Esophagus muscularis mucosa (tissue), 4 donors: ENCODE measurements at regions not wholly inside any gene's neighbourhood (a gene's known extent, or its start where the extent isn't known, plus 50 kb on each side); places are given as distances from the start of the nearest gene placed in this dataset.

ENCODE experiments used
- DNase-seq: peaks from one replicate; pipeline ENCODE4 v3.0.0-alpha.2; 2017; ENCODE audit errors: extremely low spot score
- H3K27ac ChIP-seq, 4 donors: fragments of 200-600 bp; sonication (generic); replicated peaks in 1 of 4; 1 replicate in 3 of 4; 2 replicates in 1 of 4; pipeline ENCODE4 v1.5.1; 2016 to 2019; ENCODE audit warnings: mild to moderate bottlenecking in 1 of 4
- H3K27me3 ChIP-seq, 4 donors: fragments of 200-600 bp; sonication (generic); one replicate each; pipeline versions ENCODE4 v1.5.1 to v1.6.0; 2016 to 2019
- H3K36me3 ChIP-seq, 4 donors: fragments of 200-600 bp; sonication (generic); one replicate each; pipeline ENCODE4 v1.5.1; 2016 to 2019
- H3K4me1 ChIP-seq, 4 donors: fragments of 200-600 bp; sonication (generic); one replicate each; pipeline ENCODE4 v1.5.1; 2016 to 2019
- H3K4me3 ChIP-seq, 4 donors: fragments of 200-600 bp; sonication (generic); 1 replicate in 2 of 4; 2 replicates in 2 of 4; pipeline ENCODE4 v1.5.1; 2016 to 2019; ENCODE audit warnings: mild to moderate bottlenecking in 4 of 4, moderate library complexity in 1 of 4
- H3K9me3 ChIP-seq, 4 donors: fragments of 200-600 bp; sonication (generic); 1 replicate in 3 of 4; 2 replicates in 1 of 4; pipeline ENCODE4 v1.5.1; 2016 to 2019
- EP300 ChIP-seq: sonication (generic); formaldehyde crosslinking; IDR thresholded peaks from one replicate; pipeline ENCODE4 v1.6.1; 2017; ENCODE audit warnings: antibody characterized with exemption
- POLR2A ChIP-seq: fragments of 450-650 bp; IDR thresholded peaks from one replicate; pipeline ENCODE4 v1.6.1; 2017; ENCODE audit warnings: antibody characterized with exemption, moderate library complexity, mild to moderate bottlenecking, low read depth
- POLR2AphosphoS5 ChIP-seq, 2 donors: sonication (generic); formaldehyde crosslinking; IDR thresholded peaks; one replicate each; pipeline ENCODE4 v1.6.1; 2017; ENCODE audit warnings: antibody characterized with exemption in 2 of 2
- WGBS: methylation state at CpG from one replicate; pipeline ENCODE4 v1.1.5; 2018; 5-methylcytosine and 5-hydroxymethylcytosine counted together
- intact Hi-C: fragments of 100-400 bp; cut with DNase I; formaldehyde crosslinking; loops from one replicate; pipeline ENCODE4 v1.15.1; 2023
- TF ChIP-seq, protein P1 (sequence below), 3 experiments: fragments of 200-600 bp in 2 of 3; fragments of 450-650 bp in 1 of 3; sonication (generic) in 2 of 3; IDR thresholded peaks; one replicate each; pipeline ENCODE4 v1.5.1; 2017 to 2019; ENCODE audit warnings: antibody characterized with exemption in 3 of 3, mild to moderate bottlenecking in 2 of 3, moderate library complexity in 1 of 3

GRCh38 chr15:101540480-101541239, 51.2 kb upstream of the PCSK6 start:
- H3K4me3 ChIP-seq: no peak overlapping the region
- intact Hi-C loops: no loop called here

GRCh38 chr15:101539930-101540329, 50.4 kb upstream of the PCSK6 start:
- 88% methylated on average over 7 of the region's 7 CpGs for WGBS
- Histone ChIP-seq H3K27ac (no peak overlapping the region), H3K4me1 (peaks cover 0 to 11% (median 0%) of the 10 kb centered on the region in 4 donors), H3K36me3 (no peaks in the 10 kb centered on the region), H3K9me3 (peaks cover 0 to 10% (median 0%) of the 10 kb centered on the region in 4 donors), H3K4me3 (no peak overlapping the region), H3K27me3 (peaks cover 0 to 19% (median 0%) of the 10 kb centered on the region in 4 donors)
- intact Hi-C loops: no loop called here
- TF ChIP-seq EP300: no peak
- no peak for TF ChIP-seq POLR2A
- TF ChIP-seq, protein P1, sequence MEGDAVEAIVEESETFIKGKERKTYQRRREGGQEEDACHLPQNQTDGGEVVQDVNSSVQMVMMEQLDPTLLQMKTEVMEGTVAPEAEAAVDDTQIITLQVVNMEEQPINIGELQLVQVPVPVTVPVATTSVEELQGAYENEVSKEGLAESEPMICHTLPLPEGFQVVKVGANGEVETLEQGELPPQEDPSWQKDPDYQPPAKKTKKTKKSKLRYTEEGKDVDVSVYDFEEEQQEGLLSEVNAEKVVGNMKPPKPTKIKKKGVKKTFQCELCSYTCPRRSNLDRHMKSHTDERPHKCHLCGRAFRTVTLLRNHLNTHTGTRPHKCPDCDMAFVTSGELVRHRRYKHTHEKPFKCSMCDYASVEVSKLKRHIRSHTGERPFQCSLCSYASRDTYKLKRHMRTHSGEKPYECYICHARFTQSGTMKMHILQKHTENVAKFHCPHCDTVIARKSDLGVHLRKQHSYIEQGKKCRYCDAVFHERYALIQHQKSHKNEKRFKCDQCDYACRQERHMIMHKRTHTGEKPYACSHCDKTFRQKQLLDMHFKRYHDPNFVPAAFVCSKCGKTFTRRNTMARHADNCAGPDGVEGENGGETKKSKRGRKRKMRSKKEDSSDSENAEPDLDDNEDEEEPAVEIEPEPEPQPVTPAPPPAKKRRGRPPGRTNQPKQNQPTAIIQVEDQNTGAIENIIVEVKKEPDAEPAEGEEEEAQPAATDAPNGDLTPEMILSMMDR (IDR thresholded peaks at IDR 0.05): no peak
- TF ChIP-seq POLR2AphosphoS5 (IDR thresholded peaks at IDR 0.05): no peak
- DNase-seq: peak; percentile 87

More at GRCh38 chr15:101540480-101541239, 51.2 kb upstream of the PCSK6 start:
- DNase-seq: no peak
- Histone ChIP-seq H3K36me3 (no peaks in the 10 kb centered on the region), H3K9me3 (peaks cover 0 to 10% (median 0%) of the 10 kb centered on the region in 4 donors), H3K4me1 (peaks cover 0 to 11% (median 0%) of the 10 kb centered on the region in 4 donors), H3K27me3 (peaks cover 0 to 15% (median 0%) of the 10 kb centered on the region in 4 donors), H3K27ac (no peak overlapping the region)
- WGBS: 73% methylated on average over 10 of the region's 10 CpGs
- no peak for TF ChIP-seq POLR2A
- no peak for TF ChIP-seq POLR2AphosphoS5 (IDR thresholded peaks at IDR 0.05)
- TF ChIP-seq, protein P1 (IDR thresholded peaks at IDR 0.05): peak in 1 of 3 experiments; percentile 14
- TF ChIP-seq EP300: no peak

- Histone ChIP-seq H3K27me3 (peaks cover 0 to 19% (median 0%) of the 10 kb centered on the region in 4 donors), H3K9me3 (peaks cover 0 to 10% (median 0%) of the 10 kb centered on the region in 4 donors), H3K27ac (no peak overlapping the region), H3K36me3 (no peaks in the 10 kb centered on the region), H3K4me1 (peaks cover 0 to 11% (median 0%) of the 10 kb centered on the region in 4 donors), H3K4me3 (no peak overlapping the region)
- intact Hi-C loops: no loop called here
- TF ChIP-seq EP300 (no peak), POLR2AphosphoS5 (IDR thresholded peaks at IDR 0.05) (no peak)
- TF ChIP-seq, protein P1 (IDR thresholded peaks at IDR 0.05): no peak
- 93% methylated on average over 12 of the region's 13 CpGs for WGBS
- DNase-seq: peak; percentile 37
Measured at GRCh38 chr15:101539492-101539891, 50.0 kb upstream of the PCSK6 start.
